ENCODE measurements at regions not wholly inside any gene's neighbourhood (a gene's known extent, or its start where the extent isn't known, plus 50 kb on each side); places are given as distances from the start of the nearest gene placed in this dataset.
A peak's percentile ranks its signal among the peaks of the same experiment; 100 is the strongest.

DNA sequence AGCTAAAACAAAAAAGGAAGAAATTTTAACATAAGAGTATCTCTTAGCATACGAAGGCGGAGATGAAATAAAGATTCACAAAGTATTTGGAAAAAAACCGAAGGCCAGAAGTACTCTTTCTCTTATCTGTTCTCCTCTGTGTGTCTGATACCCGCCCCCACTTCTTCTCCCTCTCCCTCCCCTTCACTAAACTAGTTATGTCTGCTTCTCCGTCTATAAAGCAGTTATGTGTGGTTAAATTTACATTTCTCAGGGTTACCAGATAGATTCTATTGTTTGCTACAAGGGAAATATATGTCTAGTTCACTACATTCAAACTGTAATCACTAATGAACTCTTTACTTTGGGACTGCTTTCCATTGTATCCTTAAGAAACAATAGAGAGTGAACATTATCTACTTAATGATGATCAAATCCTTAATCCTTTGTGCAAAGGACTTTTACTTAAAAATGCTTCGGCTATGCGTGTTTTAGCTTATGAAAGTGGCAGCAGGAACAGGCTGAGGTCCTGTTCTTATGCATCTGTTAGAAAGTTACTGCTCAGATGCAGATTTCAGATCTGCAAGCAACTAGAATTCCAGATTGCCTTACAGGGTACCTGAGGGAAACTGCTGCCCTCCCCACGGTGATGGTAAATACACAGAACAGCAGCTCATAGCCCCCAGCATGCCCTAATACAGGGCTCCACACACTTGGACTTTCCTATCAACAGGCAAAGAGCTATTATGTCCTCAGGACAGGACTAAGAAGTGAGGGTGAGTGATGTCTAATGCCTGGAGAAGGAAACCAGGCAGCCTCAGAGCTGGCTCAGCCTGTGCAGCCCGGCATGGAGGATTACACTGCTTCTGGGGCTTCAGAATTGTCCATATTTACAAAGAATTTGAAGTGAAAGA lies 273.3 kb downstream of the FZD1 start:
- DNase-seq: no peak

DNA sequence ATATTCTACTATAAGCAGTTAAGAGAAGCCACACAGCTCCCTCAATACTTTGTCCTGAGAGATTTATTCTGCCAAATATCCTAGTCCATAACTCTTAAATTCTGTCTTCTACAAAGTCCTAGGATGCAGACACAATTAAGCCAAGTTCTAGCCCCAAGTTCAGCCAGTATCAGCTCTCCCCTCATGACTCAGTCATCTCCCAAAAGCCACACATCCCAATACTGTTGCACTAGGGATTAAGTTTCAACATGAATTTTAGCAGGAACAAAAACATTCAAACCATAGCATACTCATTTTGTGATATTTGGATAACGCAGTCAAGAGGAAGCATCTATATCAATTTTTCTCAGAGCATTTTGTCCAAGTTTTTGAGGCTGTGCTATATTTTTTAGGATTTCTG lies 277.4 kb downstream of the FZD1 start:
- no peak for DNase-seq

DNA sequence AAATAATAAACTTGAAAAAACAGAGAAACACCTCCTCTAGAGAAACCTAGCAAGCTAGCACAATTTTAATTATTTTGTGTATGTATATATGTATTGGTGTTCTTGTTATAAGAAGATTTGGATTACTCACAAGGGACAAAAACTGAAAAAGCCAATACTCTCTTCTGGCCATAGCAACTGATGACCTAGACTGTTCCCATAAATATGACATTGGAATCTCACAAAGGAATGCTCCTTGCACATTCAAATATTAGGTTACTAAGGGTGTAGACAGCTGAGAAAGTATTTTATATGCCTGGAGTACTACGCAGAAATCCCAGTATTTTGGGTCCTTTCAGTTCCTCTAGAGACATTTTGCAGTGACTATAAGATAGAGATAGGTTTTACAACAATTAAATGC lies 279.4 kb downstream of the FZD1 start:
- no peak for DNase-seq

DNA sequence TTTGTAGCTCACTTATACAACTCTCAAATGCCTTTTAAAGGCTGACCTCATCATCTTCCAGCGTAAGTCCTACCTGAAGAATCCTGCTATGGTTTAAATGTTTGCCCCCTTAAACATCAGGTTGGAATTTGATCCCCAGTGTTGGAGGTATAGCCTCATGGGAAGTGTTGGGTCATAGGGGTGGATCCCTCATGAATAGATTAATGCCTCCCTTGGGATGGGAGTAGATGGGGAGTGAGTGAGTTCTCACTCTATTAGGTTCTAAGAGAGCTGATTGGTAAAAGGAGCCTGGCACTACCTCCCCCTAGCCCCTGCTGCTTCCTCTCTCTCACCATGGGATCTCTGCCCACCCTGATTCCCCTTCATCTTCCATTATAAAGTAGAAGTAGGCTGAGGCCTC lies 285.6 kb downstream of the FZD1 start:
- DNase-seq: no peak

DNA sequence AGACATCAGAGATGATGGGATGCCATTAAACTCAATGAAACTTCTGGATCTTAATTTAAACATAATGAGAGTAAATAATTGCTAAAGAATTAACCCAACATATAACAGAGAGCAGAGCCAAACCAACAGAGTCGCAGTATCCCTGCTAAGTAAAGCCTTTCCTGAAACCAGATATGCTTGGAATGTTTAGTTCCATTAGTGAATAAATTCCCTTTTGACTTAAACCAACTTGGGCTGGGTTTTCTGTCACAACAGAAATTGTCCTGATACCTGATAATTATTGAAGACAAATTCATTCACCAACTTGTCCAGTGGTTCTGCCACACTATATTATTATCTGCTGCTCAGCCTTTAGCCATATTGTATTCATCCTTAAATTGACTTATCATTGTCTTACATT lies 286.7 kb downstream of the FZD1 start:
- DNase-seq: no peak

DNA sequence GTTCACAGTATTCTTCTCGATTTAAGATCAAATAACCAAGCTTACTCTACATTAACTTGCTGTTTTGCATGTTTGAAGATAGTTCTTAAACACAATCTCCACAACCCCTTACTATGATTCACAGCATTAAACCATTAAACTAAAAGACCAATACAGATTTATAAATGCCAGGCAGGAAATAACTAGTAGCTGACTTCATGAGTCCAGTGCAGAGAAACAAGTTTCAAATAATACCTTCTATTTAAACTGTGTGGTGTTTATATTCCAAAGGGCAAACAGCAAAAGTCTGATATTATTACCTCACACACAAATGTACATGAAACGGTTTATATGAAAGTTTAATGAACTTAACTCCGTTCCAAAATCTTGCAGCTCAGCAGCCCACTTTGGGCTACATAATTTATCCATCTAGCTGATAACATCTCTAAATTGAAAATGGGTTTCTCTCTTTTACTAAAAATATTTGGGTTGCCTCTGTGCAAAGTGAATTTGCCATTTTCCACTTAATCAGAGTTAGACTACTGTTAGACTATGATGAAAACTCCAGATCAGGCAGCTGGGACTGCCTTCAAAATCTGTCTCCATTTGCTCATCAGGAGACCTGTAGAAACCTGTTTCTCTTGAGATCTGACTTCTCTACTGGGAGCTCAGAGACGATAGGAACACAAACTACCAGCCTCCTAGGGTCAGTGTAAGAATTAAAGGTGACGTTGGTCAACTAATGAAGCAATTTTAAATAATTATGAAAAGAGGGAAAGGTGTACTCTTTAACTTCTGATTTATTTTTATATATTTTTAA lies 287.3 kb downstream of the FZD1 start:
- no peak for DNase-seq

DNA sequence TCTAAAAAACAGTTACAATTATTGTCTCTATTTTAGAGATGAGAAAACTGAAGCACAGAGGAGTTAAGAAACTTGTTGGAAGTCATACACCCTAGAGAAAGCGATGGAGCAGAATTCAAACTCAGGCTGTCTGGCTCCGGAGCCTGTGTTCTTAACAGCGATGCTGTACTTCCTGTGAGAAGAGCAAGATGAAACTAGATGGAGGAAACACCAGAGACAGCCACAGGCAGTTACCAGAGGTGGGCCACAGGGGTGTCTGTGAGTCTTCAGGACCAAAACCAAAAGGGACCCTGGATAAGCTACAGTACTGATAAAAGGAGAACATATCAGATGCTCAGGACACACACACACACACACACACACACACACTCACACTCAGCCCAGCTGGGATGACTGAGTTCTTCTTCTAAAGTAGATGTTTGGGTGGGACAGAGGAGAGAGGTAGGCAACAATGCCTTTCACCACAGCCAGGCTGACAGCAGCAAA lies 289.2 kb downstream of the FZD1 start:
- DNase-seq: no peak

DNA sequence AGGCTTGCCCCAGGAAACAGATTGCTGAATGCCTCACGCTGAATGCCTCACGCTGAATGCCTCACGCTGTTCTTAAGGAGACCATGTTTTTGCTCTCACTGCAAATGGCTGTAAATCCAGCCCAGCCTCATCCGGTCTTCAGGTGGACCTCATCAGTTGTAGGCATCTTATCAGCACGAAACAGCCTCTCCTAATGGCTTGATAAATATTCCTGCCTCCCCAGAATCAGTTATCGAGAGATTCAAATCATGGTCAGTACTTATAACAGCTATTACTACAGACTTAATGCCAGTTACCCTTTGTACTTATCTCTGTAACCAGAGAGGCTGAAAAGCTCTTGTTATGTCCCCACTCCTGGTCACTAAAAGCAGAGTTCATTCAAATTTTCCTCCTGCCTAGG lies 290.6 kb downstream of the FZD1 start:
- DNase-seq: no peak

DNA sequence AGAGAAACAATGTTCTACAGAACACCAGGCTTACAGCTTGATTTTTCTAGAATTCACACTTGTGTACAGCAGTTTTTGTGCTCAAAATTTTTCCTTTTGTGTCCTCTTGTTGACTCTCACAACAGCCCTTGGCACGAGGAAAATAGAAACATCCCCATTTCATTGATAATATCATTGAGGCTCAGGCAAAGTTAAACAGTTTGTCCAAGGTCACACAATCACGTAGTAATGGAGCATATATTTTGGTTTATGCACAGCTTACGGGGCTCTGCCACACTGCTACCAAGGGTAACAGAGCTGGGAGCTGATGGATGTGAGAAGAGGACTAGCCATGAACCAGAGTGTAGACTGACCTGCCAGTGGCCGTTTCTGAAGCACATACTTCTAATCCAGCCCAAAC lies 292.0 kb downstream of the FZD1 start:
- DNase-seq: no peak

DNA sequence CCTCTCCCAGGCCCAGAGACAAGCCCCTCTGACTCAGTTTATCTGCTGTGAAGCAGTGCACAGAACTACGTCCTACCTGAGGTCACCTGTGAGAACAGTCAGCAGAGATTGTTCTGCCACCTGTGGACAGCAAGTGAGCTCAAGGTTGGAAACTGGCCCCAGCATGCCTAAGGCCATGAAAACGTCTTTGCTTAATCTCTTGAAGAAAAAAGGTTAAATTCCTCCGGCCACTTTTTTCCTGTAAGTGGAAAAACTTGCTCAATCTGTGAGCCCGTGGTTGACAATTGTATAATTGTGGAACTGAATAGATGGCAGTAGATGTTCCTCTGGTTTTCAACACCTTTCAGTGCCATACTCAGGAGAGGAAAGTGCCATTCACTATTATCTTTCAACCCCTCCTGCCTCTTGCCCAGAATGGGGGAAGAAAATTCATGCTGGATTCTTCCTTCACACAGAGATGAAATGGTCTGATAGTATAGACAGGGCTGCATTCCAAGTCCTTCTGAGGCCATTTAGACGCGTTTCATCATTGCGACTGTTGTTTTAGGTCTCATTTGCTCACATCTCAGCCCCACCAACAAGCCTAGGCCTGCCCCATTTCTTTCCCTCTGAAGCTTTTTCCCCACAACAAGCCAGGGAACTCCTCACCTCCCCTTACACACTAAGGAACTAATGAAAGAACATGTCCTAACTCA lies 292.9 kb downstream of the FZD1 start:
- no peak for DNase-seq

DNA sequence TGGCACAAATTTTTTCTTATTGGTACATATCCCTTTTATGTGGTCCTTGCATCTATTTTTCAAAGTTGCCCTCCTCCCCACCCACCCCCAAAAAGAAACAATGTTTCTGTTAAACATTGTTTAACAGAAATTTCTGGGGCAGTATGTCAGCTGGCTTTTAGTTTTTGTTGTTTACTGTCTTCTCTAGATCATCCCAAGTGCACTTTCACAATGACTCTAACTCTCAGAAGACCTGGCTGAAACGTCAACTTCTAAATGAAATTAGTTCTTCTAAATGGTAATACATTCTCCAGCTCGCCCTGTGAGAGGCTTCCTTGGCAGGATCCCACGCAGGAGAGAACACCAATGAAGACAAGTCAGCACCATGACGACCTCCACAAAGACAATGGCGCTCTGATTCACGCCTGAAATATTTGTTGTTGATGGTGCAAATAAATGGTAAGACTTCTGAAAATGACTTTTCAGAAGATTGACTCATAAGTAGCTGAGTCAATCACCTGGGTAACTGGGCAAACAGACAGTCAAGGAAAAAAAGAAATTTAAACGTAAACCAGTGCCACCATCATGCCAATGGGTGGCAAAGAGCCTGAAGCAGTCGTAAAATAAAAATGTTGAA lies 293.7 kb downstream of the FZD1 start:
- no peak for DNase-seq

DNA sequence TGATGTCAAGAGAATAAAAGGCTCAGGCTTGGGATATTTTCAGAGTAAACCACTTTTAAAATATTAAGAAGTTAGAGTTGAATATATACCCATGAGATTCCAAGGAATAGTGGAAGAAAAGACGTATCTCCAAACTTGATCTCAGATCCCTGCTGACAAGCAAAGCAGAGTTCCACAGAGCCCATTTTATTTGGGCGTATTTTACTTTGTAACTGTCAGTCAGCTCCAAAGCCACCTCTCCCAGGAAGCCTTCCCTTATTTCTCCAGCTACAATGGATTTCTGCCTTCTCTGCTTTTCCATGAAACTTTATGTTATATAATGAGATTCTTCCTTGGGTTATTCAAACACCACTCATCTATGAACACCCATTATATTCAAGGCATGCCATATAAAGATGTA lies 295.7 kb downstream of the FZD1 start:
- DNase-seq: no peak

DNA sequence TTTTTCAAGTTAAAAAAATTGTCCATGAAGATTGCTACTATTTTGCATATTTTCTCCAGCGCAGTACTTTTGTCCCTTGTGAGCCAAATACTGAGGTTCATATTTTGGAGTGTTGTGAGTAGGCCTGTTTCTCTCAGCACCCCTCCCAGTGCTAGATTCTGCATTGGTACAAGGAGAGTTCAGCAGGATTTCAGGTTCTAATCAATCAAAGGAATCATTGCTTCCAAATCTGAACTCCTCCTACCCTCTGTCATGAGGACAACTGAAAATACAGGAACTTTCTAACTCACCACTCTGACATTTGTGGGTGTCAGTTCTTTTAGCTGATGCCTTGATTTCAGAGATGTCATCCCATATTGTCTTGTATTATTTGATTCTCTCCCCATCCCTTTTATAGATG lies 299.9 kb downstream of the FZD1 start:
- DNase-seq: no peak

DNA sequence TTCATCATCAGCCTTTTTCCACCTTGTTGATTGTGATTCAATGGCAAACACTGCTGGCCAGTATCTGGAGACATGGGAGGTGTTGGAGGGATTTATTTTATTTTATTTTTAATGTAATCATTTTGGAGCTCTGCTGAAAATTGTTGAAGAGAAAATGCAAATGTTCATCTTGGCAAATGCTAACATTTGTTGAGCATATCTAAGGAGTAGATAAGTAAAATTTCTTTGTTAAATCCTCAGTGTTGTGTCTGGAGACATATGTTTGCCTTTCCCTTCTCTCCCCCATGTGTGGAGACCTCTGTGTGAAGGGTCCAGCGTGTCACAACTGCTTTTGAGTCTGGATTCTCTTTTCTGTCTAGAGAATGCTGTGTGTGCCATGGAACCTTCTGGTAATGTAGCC lies 300.3 kb downstream of the FZD1 start:
- no peak for DNase-seq

DNA sequence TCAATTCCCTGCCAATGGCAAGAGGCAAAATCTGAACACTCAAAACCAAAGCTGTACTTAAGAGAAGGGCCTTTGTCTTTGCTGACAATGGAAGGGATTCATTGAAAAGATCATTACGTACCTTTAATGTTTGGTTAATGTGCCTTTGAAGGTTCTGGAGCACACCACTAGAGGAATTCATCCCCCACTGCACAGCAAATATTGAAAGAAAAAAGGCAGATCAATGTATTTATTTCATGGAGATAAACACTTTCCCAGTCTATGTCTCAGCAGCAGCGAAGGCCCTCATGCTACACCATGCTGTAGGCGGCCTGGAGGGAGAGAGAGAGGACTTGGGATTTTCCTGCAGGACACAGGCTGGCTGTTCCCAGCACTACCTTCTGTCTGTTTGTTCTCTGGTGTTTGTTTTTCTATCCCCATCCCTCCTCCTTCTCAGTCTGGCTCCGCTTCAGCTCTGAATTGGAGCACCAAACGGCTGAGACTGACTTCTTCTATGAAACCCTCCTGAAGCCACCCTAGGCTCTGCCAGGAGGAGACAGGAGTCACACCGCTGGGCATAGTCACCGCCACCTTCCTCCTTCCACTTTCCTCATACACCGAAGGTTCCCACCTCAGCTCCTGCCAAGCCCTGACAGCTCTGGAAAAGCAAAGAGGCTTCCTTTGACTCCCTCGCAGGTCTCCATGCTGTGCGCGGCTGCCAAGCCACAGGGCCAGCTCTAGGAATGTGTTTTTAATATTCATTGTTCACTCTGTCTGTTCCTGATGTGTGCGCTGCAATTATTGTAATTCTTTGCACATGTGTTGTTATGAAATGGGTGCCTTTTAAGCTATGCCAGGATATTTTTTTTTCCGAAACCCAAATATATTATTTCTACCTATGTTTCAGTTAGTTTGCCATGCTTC lies 301.5 kb downstream of the FZD1 start:
- DNase-seq: peak in 1 of 2 experiments; percentile 19

DNA sequence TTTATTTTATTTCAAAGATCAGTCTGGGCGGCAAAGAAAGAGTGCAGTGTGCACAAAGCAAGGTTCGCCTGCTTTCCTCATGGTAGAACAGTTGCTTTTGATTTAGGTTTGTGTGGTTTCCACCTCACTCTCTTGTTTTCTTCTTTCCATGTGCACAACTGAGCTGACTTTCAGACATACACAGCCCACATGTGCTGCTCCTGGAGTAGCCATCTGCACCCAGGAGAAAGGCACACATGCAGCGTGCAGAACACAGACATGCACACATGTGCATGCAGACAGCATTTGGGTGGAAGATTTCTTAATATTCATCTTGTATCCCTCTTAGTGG lies 302.1 kb downstream of the FZD1 start:
- no peak for DNase-seq

DNA sequence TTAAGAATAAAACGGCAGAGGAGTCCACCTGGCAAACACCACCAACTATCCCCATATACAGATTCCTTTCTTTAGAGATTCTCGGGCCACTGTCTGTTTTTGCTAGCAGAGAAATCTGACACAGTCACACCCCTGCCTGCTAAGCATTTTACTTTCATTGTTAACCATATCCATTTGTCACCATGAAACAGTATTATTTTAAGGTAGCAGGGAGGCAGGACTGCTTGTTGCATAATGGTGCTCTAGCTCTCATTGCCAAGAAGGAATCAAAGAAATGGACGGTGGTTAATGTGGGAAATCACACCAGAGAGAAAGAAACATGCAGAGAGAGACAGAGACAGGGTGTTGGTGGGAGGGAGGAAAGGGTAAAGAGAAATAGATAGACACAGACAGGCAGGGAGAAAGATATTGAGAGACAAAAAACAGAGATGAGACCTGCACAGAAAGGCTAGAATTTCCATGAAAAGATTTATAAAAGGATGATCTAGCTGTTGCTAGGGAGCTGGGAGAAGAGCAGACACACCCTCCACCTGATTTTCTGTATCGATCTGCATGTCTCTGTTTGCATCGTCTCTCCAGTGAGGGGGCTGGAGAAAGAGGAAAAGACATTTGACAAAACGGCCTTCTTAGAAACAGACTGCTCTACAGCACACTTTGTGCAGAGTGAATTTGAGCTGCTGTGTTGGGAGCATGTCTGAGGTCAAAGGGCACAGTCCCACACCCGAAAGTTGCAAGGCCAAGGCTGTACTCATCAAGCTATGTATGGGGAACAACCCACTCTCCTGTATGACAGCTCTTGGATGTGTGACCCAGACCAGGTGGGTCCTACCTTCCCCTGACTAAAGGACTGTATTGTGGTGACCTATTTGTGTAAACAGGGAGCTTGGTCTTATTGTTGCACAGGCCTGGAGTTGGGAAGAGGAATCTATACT lies 303.1 kb downstream of the FZD1 start:
- DNase-seq: no peak

DNA sequence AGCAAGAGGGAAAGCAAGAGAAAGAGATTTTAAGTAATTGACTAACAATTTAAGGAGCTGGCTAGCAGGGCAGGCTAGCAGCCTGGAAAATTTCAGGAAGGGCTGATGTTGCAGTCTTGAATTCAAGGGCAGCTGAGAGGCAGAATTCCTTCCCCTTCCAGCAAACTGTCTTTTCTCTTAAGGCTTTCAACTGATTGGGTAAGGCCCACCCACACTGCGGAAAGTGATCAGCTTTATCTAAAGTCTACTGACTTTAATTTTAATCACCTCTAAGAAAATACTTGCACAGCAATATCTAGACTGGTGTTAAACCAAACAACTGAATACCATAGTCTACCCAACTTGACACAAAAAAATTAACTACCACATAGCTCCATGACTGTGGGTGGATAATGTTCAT lies 303.9 kb downstream of the FZD1 start:
- DNase-seq: no peak

DNA sequence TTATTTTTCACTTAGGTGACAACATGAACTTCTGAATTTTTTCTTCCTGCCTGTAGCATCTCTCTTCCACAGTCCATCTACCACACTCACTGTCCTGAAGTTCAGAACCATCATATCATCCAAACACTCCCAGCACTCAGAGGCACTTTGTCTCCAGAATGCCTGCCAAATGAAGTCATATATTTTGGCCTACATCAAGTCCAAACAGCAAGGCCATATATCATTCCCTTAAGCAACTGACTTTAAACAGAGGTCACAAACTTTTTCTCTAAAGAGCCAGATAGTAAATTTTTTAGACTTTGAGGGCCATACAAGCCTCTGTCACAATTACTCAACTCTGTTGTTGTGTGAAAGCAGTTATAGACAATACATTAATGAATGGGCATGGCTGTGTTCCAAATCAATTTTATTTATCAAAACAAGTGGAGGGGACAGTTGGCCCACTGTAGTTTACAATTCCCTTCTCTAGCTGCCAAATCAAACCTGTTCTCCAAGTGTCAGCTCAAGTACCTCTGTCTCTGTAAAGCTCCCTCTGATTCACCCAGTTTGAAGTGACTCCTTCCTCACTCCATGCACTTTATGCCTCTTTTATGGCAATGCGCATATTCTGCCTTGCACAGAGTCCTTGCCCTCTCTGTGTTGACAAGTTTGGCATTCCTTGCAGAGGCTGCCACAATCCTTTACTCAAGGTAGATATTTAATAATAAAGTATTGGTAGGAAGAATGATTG lies 305.7 kb downstream of the FZD1 start:
- no peak for DNase-seq

DNA sequence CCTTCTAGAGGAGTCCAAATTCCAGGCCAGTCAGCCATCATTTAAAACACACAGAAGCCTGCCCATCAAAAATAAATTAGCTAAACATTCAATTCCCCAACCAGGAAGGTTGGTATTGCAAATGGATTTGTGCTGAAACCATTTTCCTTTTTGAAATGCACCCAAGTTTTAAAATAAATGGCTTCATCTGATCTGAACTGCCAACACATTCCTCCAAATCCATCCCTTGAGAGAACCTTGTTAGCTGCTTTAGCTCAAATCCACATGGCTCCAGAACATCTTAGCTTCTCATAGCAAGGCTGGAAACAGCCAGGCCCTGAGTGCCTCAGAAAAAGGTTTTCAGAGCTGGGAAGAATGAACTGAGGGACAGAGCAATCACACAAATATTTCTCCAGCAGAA lies 306.3 kb downstream of the FZD1 start:
- DNase-seq: no peak
